Epithelial cell of prostate (primary cell): ENCODE measurements at regions not wholly inside any gene's neighbourhood (a gene's known extent, or its start where the extent isn't known, plus 50 kb on each side); places are given as distances from the start of the nearest gene placed in this dataset.

Experiments used
- DNase-seq: peaks from one replicate; pipeline ENCODE4 v3.0.0-alpha.2; 2011; ENCODE audit warnings: low read depth, low spot score
- H3K27ac ChIP-seq: fragments of 450-650 bp; 2 replicates; pipeline ENCODE4 v1.5.1; 2017; ENCODE audit warnings: mild to moderate bottlenecking

- H3K27ac ChIP-seq: no peak overlapping the region
- no peak for DNase-seq
These were observed 51.2 kb upstream of the TIAM1 start for GRCh38 chr21:31395268-31395667.

DNA sequence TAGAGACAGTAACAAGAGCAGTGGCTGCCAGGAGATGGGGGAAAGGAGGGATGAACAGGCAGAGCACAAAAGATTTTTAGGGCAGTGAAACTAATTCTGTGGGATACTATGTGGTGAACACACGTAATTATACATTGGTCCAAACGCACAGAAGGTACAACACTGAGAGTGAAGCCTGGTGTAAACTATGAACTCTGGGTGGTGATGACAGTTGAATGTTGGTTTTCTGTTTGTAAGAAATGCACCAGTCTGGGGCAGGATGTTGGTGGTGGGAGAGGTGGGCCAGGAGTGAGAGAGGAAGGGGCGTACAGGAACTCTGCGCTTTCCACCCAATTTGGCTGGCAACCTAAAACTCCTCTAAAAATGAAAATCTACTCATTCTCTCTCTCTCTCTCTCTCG is 50.2 kb upstream of the TIAM1 start:
- H3K27ac ChIP-seq: no peak overlapping the region
- DNase-seq: no peak
